ENCODE measurements at regions not wholly inside any gene's neighbourhood (a gene's known extent, or its start where the extent isn't known, plus 50 kb on each side); places are given as distances from the start of the nearest gene placed in this dataset.

GRCh38 chr22:48754611-48755058 is 1073.0 kb downstream of the BRD1 start:
- no peak for DNase-seq (ENCODE audit: low read depth, low spot score)

- DNase-seq (ENCODE audit: low read depth, low spot score), result no peak
Measured at GRCh38 chr22:48753752-48754517, 1073.7 kb downstream of the BRD1 start.

- no peak for DNase-seq (ENCODE audit: low read depth, low spot score)
Measured at GRCh38 chr22:48753381-48753730, 1074.3 kb downstream of the BRD1 start.

GRCh38 chr22:48752451-48753380 is 1075.0 kb downstream of the BRD1 start:
- DNase-seq (ENCODE audit: low read depth, low spot score), result no peak

GRCh38 chr22:48751539-48752437 is 1075.9 kb downstream of the BRD1 start:
- DNase-seq (ENCODE audit: low read depth, low spot score), result no peak

- no peak for DNase-seq (ENCODE audit: low read depth, low spot score)
Measured at GRCh38 chr22:48750826-48751440, 1076.7 kb downstream of the BRD1 start.

GRCh38 chr22:48750282-48750681 is 1077.4 kb downstream of the BRD1 start:
- DNase-seq (ENCODE audit: low read depth, low spot score), result no peak

- no peak for DNase-seq (ENCODE audit: low read depth, low spot score)
Measured at GRCh38 chr22:48749555-48750227, 1078.0 kb downstream of the BRD1 start.

GRCh38 chr22:48748860-48749554 is 1078.7 kb downstream of the BRD1 start:
- DNase-seq (ENCODE audit: low read depth, low spot score), result no peak

GRCh38 chr22:48748113-48748859 is 1079.4 kb downstream of the BRD1 start:
- no peak for DNase-seq (ENCODE audit: low read depth, low spot score)

- no peak for DNase-seq (ENCODE audit: low read depth, low spot score)
Measured at GRCh38 chr22:48746789-48747425, 1080.8 kb downstream of the BRD1 start.

GRCh38 chr22:48745842-48746788 is 1081.6 kb downstream of the BRD1 start:
- no peak for DNase-seq (ENCODE audit: low read depth, low spot score)

- DNase-seq (ENCODE audit: low read depth, low spot score), result no peak
Measured at GRCh38 chr22:48744967-48745841, 1082.5 kb downstream of the BRD1 start.

GRCh38 chr22:48744283-48744641 is 1083.4 kb downstream of the BRD1 start:
- no peak for DNase-seq (ENCODE audit: low read depth, low spot score)

GRCh38 chr22:48743601-48744282 is 1083.9 kb downstream of the BRD1 start:
- DNase-seq (ENCODE audit: low read depth, low spot score), result no peak
